ENCODE measurements at regions not wholly inside any gene's neighbourhood (a gene's known extent, or its start where the extent isn't known, plus 50 kb on each side); places are given as distances from the start of the nearest gene placed in this dataset.
"Not testable (repeated sequence)": the region's sequence is repeated elsewhere in the genome, so short reads cannot be mapped to it uniquely, and the experiment has no call there.

- DNase-seq, result no peak
Observed at GRCh38 chr9:89844535-89844934, 239.7 kb downstream of the GADD45G start.

GRCh38 chr9:89845321-89845720 lies 240.5 kb downstream of the GADD45G start:
- DNase-seq, result no peak

GRCh38 chr9:89845862-89846261 lies 241.1 kb downstream of the GADD45G start:
- DNase-seq, result no peak

GRCh38 chr9:89848060-89849040 lies 243.5 kb downstream of the GADD45G start:
- no peak for DNase-seq

- no peak for DNase-seq
Observed at GRCh38 chr9:89849096-89849495, 244.3 kb downstream of the GADD45G start.

- DNase-seq, result no peak
Observed at GRCh38 chr9:89850153-89850552, 245.3 kb downstream of the GADD45G start.

GRCh38 chr9:89850631-89851325 lies 246.0 kb downstream of the GADD45G start:
- DNase-seq, result no peak

GRCh38 chr9:89853161-89853560 lies 248.3 kb downstream of the GADD45G start:
- DNase-seq, result no peak

- no peak for DNase-seq
Observed at GRCh38 chr9:89853931-89854330, 249.1 kb downstream of the GADD45G start.

GRCh38 chr9:89854715-89855475 lies 250.1 kb downstream of the GADD45G start:
- DNase-seq, result no peak

GRCh38 chr9:89856296-89856695 lies 251.5 kb downstream of the GADD45G start:
- not testable (repeated sequence) for DNase-seq

GRCh38 chr9:89856950-89857349 lies 252.1 kb downstream of the GADD45G start:
- DNase-seq, result not testable (repeated sequence)

GRCh38 chr9:89859842-89860241 lies 255.0 kb downstream of the GADD45G start:
- not testable (repeated sequence) for DNase-seq

GRCh38 chr9:89861371-89861770 lies 256.6 kb downstream of the GADD45G start:
- DNase-seq, result not testable (repeated sequence)

GRCh38 chr9:89862316-89862715 lies 257.5 kb downstream of the GADD45G start:
- no peak for DNase-seq

GRCh38 chr9:89863141-89863540 lies 258.3 kb downstream of the GADD45G start:
- no peak for DNase-seq

GRCh38 chr9:89863837-89864236 lies 259.0 kb downstream of the GADD45G start:
- DNase-seq, result no peak

GRCh38 chr9:89864257-89864656 lies 259.4 kb downstream of the GADD45G start:
- DNase-seq, result no peak

- DNase-seq, result no peak
Observed at GRCh38 chr9:89864731-89865130, 259.9 kb downstream of the GADD45G start.

GRCh38 chr9:89865357-89865756 lies 260.5 kb downstream of the GADD45G start:
- no peak for DNase-seq

GRCh38 chr9:89865981-89866380 lies 261.2 kb downstream of the GADD45G start:
- no peak for DNase-seq

GRCh38 chr9:89866701-89867100 lies 261.9 kb downstream of the GADD45G start:
- no peak for DNase-seq

GRCh38 chr9:89868100-89868499 lies 263.3 kb downstream of the GADD45G start:
- DNase-seq, result no peak
